NCI-H187 (cell line): ENCODE measurements at regions not wholly inside any gene's neighbourhood (a gene's known extent, or its start where the extent isn't known, plus 50 kb on each side); places are given as distances from the start of the nearest gene placed in this dataset.

Source experiments
- DNase-seq, 2 experiments: peaks; one replicate each; lab custom pipeline; 2025; lab: John Stamatoyannopoulos, UW

DNA sequence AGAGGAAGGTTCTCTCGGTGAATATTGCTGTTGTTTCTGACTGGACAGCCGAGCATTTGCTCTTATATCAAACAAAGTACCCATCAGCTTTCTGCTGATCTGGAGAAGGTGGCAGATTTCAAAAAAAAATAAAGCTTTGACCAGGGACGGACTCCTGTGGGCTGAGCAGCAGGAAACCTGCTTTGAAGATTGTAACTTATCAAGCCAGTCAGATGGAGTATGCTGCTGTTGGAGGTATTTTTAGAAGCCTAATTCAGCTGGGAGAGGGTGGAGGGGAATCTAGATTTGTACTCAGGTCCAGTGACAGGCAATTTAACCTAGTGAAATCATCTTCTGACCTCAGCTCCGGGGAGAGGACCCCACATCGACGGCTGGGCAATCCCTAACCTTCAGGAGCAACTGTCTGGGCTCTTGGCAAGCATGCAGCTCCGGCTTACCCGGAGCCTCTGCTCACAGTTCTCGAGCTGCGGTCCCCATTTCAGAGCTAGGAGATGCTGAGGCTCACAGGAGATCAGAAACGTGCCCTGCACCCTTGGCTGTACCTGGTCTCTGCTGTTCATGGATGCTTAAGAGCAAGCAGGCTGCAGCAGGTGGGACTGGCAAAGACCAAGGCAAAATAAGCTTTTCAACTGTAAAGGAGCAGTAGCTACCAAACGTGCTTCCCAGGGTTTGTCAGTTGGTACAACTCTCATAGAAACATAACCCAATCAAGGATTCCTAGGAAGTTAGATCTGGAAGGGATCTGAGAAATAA, 89.3 kb upstream of the ST8SIA2 start:
- no peak for DNase-seq

DNA sequence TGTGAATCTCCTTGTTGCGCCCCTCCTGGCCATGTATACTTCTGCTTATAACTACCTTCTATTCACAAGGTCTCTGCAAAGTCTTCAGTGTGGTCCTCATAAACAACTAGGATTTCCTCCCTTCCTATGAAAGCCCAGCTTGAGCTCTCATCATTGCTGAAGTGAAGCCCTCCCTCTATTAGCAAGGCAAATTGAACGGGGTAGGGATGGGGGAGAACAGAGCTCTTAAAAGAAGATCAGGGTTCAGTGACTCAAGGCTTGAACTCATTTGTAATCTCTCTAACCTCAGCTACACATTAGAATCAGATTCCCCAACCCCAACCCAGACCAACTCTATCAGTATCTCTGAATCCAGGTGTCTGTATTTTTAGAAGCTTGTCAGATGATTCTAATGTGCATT, 88.3 kb upstream of the ST8SIA2 start:
- DNase-seq, result no peak

DNA sequence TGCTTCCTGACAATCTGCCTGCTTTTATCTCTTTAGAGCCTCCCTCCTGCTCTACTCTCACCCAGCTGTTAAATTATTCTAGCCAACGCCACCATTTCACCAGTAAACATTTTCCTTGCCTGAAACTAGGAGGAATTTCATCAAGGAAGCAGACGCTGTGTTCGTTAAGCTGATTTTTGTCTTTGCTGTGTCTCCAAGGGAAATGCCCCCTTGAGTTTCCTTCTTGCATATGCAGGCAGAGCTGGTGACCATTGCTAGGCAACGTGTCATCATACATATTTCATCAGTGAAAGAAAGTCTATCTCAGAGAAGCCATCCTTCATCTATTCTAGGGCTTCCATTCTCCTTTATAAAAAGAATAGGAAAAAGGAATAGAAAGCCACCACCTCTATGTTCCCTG, 87.0 kb upstream of the ST8SIA2 start:
- no peak for DNase-seq

DNA sequence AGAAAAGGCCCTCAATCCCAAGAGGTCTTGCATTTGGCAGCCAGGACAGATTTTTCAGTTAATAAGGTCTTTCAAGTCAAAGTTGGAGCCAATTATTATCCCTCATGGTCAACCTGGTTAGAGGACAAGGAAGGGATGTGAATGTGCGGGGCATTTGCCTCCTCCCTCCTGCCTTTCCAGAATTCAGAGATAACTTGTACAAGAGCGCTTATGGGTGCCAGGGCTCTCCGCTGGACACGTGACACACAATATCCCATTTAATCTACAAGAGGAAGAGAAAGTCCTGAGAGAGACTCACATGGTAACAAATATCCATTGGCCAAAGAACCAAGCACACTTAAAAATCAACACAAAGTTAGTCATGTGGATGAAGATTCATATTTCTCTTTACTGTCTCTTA, 78.5 kb upstream of the ST8SIA2 start:
- DNase-seq, result no peak

DNA sequence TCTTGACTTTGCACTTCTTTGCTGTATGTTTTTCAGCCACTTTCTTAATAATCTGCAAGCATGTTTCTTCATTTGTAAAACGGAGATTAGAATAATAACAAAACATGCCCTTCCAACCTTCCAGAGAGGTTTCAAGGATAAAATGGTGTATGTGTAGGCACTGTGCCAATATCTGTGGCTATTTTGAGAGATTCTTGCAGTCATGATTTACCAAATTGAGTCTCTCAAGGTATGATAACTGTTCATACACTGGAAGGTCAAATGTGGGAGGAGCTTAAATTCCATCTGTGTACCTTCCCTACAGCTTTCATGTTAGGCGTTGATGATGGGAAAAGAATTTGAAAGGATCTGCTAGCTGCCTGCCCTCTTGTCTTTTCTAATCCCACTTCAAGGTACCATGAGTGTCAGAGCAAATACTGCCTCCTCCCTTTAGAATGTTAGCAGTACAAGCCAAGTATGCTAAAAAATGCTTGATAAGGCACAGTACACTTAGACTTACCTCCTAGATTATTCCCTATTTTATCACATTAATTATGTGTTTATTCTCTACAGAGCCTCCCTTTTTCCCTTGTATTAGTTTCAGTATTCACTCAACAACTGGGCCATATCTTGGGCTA, 78.0 kb upstream of the ST8SIA2 start:
- peak in 1 of 2 experiments; percentile 12 for DNase-seq

DNA sequence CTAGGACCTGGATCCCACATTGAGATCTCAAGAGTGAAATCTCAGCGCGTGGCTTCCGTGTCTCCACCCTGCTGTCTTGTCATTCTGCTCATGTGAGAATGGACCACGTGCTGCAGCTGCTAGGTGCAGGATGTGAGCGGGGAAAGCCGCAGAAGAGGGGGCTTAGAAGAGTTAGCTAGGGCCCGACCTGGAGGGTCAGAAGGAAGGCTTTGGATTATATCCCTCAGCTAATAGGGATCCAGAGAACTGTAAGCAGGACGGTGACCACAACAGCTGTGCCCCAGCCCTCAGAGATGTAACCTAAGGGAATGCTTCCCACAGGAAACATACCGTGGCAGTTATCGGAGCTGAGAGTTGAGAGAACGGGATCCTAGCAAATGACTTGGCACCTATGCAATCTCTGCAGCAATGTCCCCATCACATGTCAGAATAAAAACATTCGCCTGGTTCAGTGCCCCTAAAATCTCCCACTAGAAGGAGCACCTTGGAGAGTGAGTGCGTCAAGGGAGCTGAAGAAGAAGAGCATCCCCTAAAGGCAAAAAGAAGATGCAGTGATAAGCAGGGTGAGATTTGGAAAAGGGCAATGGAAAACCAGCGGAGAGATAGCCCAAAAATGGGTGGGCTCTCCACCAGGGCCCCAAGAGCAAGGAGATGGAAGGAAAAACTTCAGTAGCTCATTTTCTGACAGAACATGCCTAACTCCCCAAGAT, 76.9 kb upstream of the ST8SIA2 start:
- DNase-seq, result no peak

DNA sequence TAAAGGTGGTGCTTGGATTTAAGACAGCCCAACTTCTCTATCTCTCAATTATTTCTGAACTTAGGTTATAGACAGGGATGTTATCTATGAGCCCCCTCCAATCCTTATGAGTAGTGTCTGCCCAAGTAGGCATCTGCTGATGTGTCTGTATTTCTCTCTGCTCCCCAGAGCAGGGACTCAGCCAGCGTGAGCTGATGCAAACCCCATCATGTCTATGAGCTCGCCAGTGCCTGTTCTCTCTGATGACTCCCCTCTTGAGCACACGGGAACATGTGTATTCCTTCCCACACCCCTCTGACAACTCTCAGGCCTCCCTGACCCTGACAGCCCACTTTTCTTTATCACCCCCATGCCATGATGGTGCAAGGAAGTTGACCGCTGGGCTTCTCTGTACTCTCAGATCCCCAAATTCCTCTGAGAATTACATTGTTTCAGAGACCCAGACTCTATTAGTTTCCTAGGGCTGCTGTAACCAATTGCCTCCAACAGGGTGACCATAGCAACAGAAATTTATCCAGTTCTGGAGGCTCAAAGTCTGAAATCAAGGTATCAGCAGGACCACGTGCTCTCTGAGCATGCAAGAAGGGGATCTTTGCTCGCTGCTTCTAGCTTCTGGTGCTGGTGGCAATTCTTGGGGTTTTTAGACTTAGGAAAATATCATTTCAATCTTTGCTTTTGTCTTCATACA, 73.5 kb upstream of the ST8SIA2 start:
- no peak for DNase-seq

DNA sequence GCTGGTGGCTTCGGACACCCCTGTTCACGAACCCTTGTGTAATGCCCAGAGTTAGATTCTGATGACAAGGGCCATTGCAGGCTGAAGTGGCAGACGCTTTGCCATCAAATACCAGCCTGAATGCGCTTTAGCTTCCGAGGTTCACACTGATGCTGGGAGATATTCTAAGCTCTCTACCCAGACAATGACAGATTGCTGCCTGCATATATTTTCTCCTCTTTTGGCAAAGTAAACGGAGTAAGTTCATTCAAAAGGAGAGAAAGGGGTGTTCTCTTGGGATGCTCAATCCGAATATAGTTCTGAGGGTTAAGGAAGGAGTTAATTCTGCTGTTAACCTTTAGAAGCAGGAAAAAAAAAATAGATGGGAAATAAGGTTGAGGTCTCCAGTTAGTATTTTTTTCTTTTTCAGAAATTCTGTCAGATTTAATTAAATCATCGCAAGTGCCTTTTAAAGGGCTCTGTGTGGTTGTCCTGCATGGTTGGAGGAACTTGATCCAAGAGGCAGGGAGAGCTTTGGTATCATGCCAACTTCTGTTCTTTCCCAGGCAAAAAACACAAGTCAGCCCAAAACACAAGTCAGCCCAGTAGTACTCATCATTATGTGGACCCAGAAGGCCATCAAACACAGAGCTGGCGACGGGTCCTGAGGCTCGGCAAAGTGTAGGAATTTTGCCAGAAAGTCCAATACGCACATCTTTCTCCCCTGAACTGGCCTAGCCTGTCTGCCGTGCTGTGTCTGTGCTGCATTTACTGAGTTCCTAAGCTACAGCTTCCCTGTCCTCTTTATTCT, 70.9 kb upstream of the ST8SIA2 start:
- DNase-seq, result no peak

DNA sequence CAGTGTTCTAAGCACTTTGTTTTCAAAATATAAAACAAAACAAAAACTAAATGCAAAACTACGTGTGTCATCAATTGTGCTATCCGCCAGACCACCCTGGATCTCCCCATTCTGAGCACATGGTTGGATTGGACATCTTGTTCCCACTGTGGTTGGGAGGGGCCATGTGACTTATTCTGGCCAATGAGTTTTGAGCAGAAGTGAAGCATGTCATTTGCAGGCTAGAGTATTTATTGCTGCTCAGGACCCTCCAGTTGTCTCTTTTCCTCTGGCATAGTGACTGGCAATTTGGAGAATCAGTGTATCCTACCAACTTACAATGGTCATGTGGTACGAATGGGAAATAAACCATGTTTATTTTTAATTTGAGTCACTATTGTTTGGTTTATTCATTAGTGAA, 70.2 kb upstream of the ST8SIA2 start:
- DNase-seq, result no peak

DNA sequence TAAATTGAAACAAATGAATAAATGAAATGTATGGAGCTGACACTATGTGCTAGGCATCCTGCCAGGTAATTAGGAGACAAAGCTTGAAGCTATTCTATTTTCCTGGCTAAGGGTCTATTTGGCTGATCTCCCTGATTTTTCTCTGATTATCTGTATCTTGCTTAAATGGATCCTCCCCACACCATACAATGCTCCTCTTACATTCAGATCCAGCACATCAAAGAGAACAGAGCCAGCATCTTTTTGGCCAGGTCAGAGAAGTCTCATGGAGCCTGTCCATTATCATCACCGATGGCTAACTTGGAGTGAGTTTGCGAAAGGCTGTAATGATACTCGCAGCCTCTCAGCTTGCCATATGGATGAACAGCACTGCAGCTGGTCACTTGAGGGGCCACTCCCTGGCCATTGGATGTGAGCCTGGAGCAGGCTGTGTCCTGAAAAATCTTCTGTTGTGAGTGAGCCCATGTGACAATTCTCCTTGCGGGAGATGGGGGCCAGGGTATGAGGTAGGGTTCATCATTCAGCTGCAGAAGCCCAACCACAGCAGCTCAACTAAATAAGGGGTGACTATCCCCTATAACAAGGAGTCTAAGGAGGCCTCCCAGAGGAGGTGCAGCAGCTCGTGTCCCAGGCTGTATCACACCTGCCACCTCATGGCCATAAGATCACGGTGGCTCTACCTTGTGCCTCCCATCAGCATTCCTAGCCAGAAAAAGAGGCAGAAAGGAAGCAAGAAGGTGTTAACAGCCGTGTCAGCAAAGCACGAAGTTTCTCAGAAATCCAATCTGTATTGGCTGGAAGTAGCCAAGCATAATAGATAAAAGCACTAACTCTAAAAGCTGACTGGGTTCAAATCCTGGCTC, 69.3 kb upstream of the ST8SIA2 start:
- no peak for DNase-seq

DNA sequence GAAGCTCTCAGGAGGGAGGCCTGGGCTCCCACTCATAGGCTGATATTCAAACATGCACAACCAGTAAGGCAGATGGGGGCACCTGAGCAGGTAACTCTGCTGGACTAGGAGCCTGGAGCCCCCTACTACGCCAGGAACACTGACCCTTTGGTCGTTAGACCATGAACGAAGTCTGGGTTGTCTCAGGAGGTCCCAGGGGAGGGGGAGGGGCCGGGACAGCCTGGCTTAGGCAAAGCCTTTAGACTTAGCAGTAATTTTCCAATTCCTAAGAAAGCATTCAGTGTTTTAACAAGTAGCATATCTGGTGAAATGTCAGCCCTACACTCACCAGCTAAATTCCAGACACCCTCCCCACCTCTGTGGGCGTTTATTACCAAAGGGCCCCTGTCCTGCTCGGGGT, 67.4 kb upstream of the ST8SIA2 start:
- DNase-seq, result no peak

DNA sequence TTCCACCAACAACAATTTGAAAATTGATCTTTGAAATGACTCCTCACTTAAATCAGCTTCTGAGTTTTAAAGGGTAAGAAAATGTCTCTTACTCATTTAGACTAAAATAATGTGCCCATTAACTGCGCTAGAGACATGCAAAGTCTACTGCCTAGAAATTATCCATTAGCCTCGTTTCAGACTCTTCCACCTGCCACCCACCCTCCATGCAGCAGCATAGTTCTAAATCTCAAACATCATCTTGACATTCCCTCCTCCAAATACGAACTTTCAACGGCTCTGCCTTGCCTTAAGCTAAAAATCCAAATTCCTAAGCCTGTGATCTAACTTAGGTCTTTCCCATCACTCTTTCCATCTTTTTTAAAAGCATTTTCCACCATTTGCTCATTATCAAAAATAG, 66.6 kb upstream of the ST8SIA2 start:
- DNase-seq, result no peak

DNA sequence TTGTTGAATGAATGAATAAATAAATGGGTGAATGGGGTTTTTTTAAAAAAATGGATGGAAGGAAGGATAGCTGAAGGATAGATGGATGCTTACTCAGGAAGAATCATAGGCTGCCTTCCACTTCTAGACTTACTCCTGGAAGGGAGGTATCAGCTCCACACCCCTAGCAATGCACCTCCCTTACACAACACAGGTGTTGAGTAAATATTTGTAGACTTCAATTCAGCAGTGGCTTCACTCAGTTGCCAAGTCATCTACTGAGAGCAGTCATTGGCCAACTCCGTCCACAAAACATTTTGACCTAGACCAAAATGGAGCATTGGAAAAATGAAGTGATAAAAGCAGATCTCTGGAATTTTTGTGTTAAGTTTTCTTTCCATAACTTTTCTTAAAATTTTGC, 65.5 kb upstream of the ST8SIA2 start:
- DNase-seq, result no peak

DNA sequence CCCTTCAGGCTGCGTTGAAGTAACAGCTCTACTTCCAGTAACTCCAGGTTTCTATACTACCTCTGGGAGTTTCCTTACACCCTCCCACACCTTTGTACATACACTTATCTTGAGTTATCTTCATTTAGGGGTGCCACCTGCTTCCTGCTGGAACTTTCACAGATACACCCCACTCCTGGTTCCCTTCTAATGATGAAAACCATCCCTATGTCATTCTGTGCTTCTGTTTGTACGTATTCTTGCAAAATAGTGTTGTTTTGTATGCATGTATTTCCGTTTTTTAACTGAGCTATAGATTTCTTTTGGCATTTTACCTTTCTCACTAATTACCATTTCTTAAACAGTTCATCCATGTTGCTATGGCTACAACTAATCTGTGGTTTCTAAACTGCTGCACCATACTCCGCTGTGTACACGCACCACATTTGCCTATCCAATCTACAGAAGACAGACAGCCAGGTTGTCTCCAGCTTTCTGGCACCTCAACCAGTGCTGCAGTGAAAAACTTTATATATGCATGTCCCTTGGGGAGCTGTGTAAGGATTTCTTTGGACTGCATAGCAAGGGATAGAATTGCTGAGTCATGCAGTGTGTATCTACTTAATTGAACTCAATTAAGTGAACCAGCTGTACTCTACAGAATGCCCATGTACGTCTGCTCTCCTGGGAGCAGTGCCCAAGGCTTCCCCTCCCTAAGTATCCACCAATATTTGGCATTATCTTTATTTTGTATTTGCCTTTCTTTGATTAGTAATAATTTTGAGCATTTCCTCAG, 61.4 kb upstream of the ST8SIA2 start:
- no peak for DNase-seq

DNA sequence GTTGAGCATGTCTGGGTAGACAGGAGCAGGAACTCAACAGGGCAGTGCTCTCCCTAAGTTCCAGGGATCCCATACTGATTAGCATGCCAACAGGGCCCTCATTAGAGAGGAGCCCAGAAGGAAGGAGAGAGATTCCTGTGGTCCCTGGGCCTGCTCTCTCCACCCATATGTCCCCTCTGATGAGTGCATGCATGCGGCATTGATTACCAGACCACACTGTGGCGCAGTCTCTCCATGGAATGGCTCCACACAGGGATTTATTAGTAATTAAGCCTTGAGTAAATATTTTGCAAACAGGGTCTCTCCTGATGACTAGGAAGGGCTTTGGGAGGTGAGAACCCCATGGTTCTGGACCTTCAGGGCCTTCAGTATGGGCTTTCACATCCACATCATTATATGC, 60.0 kb upstream of the ST8SIA2 start:
- no peak for DNase-seq

DNA sequence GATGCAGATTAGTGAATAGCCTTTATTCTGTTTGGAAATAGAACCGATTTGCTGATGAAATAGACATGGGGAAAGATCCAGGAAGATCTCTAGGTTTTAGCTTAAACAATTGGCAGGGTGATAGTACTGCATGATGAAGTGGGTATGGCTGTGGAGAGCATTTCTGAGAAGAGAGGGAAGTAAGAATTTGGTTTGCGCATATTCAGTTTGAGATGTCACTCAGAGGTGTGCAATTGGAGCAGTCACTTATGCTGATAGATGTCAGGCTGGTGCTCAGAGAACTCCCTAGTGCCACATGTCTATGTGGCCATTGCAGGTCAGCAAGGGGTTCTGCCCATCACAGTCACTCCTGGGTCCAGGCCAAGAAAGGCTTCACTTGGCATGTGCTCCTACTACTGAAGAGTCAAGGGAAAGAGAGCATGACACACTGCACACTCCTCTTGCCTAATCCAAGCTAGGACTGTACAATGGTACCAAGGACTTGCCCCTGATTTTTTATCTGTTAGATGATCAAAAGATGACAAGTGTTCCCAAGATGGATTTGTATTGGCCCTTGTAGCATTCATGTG, 57.2 kb upstream of the ST8SIA2 start:
- no peak for DNase-seq

DNA sequence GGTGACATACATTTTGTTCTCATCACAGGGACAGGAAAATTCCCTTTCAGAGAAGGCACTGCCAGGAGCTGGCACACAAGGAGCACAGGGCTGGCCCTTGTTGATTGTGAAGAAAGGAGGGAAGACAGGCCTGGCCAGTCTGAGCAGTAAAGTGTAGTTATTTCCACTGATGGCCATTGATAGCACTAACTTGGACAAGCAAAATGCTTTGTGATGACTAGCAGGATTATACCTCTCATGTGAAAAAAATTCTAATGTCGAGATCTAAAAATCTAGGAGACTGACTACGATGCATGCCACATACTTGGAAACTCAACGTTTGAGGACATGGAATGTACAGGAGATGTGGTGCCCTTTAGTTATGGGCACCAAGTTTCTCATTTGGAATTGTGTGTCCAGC, 54.3 kb upstream of the ST8SIA2 start:
- DNase-seq, result no peak
